Central memory CD8-positive, alpha-beta T cell (primary cell): ENCODE measurements at regions not wholly inside any gene's neighbourhood (a gene's known extent, or its start where the extent isn't known, plus 50 kb on each side); places are given as distances from the start of the nearest gene placed in this dataset.
"Not testable (repeated sequence)": the region's sequence is repeated elsewhere in the genome, so short reads cannot be mapped to it uniquely, and the experiment has no call there.

Experiments
- ATAC-seq: fragments of 150-1000 bp; cut with Tn5 transposase; replicated peaks from 2 replicates; pipeline ENCODE4 v1.10.0; 2022; ENCODE audit warnings: mild to moderate bottlenecking, moderate FRiP score, moderate number of reproducible peaks; ENCODE audit not compliant: poor library complexity, severe bottlenecking; ENCODE audit errors: extremely low read depth
- DNase-seq, 2 donors: peaks; one replicate each; pipeline ENCODE4 v3.0.0; 2021; ENCODE audit warnings: low spot score in 2 of 2
- H3K27ac Mint-ChIP-seq: one replicate; pipeline ENCODE4 v1.8.0; 2022; ENCODE audit warnings: low read depth, mild to moderate bottlenecking, moderate library complexity, mixed read lengths
- H3K27me3 Mint-ChIP-seq: one replicate; pipeline ENCODE4 v1.8.0; 2022; ENCODE audit warnings: mixed read lengths
- H3K36me3 Mint-ChIP-seq: one replicate; pipeline ENCODE4 v1.8.0; 2022; ENCODE audit warnings: mild to moderate bottlenecking, moderate library complexity, mixed read lengths; ENCODE audit not compliant: insufficient read depth
- H3K4me1 Mint-ChIP-seq: one replicate; pipeline ENCODE4 v1.8.0; 2022; ENCODE audit warnings: mixed read lengths
- H3K4me3 Mint-ChIP-seq: one replicate; pipeline ENCODE4 v1.8.0; 2022; ENCODE audit warnings: mild to moderate bottlenecking, moderate library complexity, mixed read lengths
- H3K9me3 Mint-ChIP-seq: one replicate; pipeline ENCODE4 v1.8.0; 2022; ENCODE audit warnings: mixed read lengths

GRCh38 chr7:49702099-49702498 lies 71.3 kb upstream of the VWC2 start:
- Mint-ChIP-seq H3K27me3 (no peaks in the 10 kb centered on the region), H3K9me3 (peaks cover 26% of the 10 kb centered on the region), H3K4me1 (no peaks in the 10 kb centered on the region), H3K27ac (no peak overlapping the region), H3K36me3 (no peaks in the 10 kb centered on the region), H3K4me3 (no peak overlapping the region)
- ATAC-seq (no peak), DNase-seq (no peak)

- no peaks in the 10 kb centered on the region for H3K27me3 Mint-ChIP-seq
- DNase-seq: no peak
- H3K4me3 Mint-ChIP-seq: no peak overlapping the region
- no peaks in the 10 kb centered on the region for H3K4me1 Mint-ChIP-seq
- no peak for ATAC-seq
- no peaks in the 10 kb centered on the region for H3K36me3 Mint-ChIP-seq
- H3K27ac Mint-ChIP-seq: no peak overlapping the region
- peaks cover 23% of the 10 kb centered on the region for H3K9me3 Mint-ChIP-seq
Measured at GRCh38 chr7:49703337-49703736, 70.1 kb upstream of the VWC2 start.

DNA sequence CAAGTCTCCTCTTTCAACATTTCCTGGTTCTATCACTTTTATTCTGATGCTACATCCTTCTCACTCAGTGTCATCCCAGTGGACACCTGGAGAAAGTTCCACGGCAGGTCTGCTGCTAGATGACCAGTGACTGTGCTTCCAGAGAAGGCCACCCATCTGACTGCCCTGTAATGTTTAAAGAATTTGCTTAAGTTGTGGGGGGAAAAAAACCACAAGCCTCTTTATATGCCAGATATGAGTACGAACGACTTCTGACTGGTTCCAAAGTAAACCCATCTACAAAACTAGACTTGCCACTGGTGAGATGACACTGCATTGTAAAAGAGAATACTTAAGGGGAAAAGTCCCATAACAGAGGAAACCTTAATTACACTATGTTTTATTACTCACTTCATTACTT lies 69.6 kb upstream of the VWC2 start:
- Mint-ChIP-seq H3K4me1 (no peaks in the 10 kb centered on the region), H3K4me3 (no peak overlapping the region), H3K27ac (no peak overlapping the region), H3K27me3 (no peaks in the 10 kb centered on the region), H3K9me3 (peaks cover 29% of the 10 kb centered on the region), H3K36me3 (no peaks in the 10 kb centered on the region)
- ATAC-seq (no peak), DNase-seq (no peak)

DNA sequence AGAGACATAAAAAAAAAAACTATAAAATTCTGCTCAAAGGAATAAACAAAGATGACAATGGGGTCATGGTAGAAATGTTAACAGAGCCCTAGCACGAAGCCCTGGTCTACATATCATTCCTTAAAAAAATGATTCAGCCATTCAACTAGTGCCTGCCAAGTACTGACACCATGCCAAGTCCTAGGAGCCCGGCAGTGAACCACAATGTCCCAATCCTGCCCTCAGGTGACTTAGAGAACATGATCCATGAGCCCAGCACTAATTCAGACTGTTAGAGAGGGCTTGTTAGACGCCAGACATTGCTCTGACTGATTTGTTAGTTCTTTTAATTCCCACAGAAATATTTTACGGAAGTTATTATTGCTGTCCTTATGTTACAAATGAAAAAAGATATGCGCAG lies 67.3 kb upstream of the VWC2 start:
- DNase-seq (no peak), ATAC-seq (no peak)
- Mint-ChIP-seq H3K36me3 (no peaks in the 10 kb centered on the region), H3K4me1 (no peaks in the 10 kb centered on the region), H3K27me3 (no peaks in the 10 kb centered on the region), H3K4me3 (no peak overlapping the region), H3K9me3 (peaks cover 27% of the 10 kb centered on the region), H3K27ac (no peak overlapping the region)

- DNase-seq (no peak), ATAC-seq (no peak)
- H3K27ac Mint-ChIP-seq: no peak overlapping the region
- H3K9me3 Mint-ChIP-seq: peaks cover 23% of the 10 kb centered on the region
- no peaks in the 10 kb centered on the region for H3K27me3 Mint-ChIP-seq
- H3K36me3 Mint-ChIP-seq: no peaks in the 10 kb centered on the region
- no peaks in the 10 kb centered on the region for H3K4me1 Mint-ChIP-seq
- H3K4me3 Mint-ChIP-seq: no peak overlapping the region
Measured at GRCh38 chr7:49707891-49708290, 65.5 kb upstream of the VWC2 start.

- Mint-ChIP-seq H3K9me3 (peaks cover 16% of the 10 kb centered on the region), H3K27ac (no peak overlapping the region), H3K27me3 (no peaks in the 10 kb centered on the region), H3K4me3 (no peak overlapping the region), H3K4me1 (no peaks in the 10 kb centered on the region), H3K36me3 (no peaks in the 10 kb centered on the region)
- DNase-seq: no peak
- no peak for ATAC-seq
Measured at GRCh38 chr7:49708590-49708989, 64.8 kb upstream of the VWC2 start.

DNA sequence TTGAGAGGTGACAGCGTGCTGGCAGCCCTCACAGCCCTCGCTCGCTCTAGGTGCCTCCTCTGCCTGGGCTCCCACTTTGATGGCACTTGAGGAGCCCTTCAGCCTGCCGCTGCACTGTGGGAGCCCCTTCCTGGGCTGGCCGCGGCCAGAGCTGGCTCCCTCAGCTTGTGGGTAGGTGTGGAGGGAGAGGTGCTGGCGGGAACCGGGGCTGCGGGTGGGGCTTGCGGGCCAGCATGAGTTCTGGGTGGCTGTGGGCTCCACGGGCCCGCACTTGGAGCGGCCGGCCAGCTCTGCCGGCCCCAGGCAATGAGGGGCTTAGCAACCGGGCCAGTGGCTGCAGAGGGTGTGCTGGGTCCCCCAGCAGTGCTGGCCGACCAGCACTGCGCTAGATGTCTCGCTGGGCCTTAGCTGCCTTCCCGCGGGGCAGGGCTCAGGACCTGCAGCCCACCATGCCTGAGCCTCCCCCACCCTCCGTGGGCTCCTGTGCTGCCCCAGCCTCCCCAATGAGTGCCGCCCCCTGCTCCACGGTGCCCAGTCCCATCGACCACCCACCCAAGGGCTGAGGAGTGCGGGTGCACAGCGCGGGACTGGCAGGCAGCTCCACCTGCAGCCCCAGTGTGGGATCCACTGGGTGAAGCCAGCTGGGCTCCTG lies 62.2 kb upstream of the VWC2 start:
- not testable (repeated sequence) for H3K9me3 Mint-ChIP-seq, DNase-seq, H3K36me3 Mint-ChIP-seq, ATAC-seq, H3K4me1 Mint-ChIP-seq, H3K4me3 Mint-ChIP-seq, H3K27ac Mint-ChIP-seq, H3K27me3 Mint-ChIP-seq

DNA sequence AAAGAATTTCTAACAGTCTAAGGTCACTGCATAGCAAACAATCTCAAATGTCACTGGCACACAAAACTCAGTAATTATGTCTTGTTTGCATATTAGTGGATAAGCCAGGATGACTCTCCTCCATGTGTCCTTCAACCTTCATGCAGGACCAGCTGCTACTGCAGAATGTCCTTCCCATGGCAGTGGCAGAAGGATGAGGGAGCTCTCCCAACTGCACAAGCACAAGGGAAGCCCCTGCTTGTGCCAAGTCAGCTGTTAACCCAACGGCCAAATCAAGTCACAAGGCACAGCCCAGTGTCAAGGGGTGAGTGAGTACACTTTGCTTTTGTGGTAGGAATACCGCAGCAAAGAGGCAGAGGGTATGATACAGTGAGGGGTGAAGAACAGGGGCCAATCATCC lies 59.3 kb upstream of the VWC2 start:
- Mint-ChIP-seq H3K36me3 (no peaks in the 10 kb centered on the region), H3K9me3 (peaks cover 6% of the 10 kb centered on the region), H3K27me3 (no peaks in the 10 kb centered on the region), H3K27ac (no peak overlapping the region), H3K4me1 (no peaks in the 10 kb centered on the region), H3K4me3 (no peak overlapping the region)
- no peak for DNase-seq
- no peak for ATAC-seq

DNA sequence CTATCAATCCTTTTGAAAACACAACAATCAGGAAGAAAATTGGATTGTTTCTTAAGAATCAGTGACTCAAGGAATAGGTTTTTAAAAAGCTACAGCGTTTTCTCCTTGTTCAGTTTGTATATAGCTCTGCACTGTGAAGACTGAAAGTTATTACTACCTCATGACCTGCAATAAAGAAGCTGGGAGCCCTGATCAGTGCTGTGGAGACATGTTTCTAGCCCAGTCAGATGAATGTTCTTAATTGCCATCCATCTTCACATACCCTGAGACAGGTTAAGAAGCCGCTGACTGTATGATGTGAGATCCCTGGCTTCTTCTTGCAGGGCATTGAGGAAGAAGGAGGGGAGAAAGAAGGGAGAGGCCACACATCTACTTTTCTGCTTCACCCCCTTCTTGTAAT lies 58.0 kb upstream of the VWC2 start:
- Mint-ChIP-seq H3K36me3 (no peaks in the 10 kb centered on the region), H3K9me3 (peaks cover 9% of the 10 kb centered on the region), H3K27ac (no peak overlapping the region), H3K4me3 (no peak overlapping the region), H3K4me1 (no peaks in the 10 kb centered on the region), H3K27me3 (no peaks in the 10 kb centered on the region)
- ATAC-seq (no peak), DNase-seq (no peak)

DNA sequence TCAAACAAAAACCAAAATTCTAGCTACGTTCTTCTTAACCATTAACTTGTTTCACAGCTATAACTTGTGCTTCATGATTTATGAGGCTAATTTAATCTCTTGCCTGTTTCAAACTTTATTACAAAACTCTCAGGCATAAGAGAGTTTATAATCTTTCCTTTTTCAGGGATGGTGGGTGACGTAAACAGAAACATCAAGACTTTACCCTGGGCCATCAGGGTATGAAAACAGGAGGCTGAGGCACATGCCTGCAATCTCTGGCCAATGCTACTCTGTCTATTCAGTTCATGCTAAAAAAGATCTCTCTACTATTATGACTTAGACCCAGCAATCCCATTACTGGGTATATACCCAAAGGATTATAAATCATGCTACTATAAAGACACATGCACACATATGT lies 55.9 kb upstream of the VWC2 start:
- no peak overlapping the region for H3K27ac Mint-ChIP-seq
- no peak for ATAC-seq
- H3K27me3 Mint-ChIP-seq: no peaks in the 10 kb centered on the region
- H3K36me3 Mint-ChIP-seq: no peaks in the 10 kb centered on the region
- H3K4me1 Mint-ChIP-seq: no peaks in the 10 kb centered on the region
- DNase-seq: no peak
- H3K4me3 Mint-ChIP-seq: no peak overlapping the region
- peaks cover 9% of the 10 kb centered on the region for H3K9me3 Mint-ChIP-seq

GRCh38 chr7:49718760-49719159 lies 54.7 kb upstream of the VWC2 start:
- ATAC-seq (no peak), DNase-seq (no peak)
- H3K9me3 Mint-ChIP-seq: peaks cover 12% of the 10 kb centered on the region
- no peak overlapping the region for H3K4me3 Mint-ChIP-seq
- no peaks in the 10 kb centered on the region for H3K27me3 Mint-ChIP-seq
- no peaks in the 10 kb centered on the region for H3K4me1 Mint-ChIP-seq
- no peaks in the 10 kb centered on the region for H3K36me3 Mint-ChIP-seq
- H3K27ac Mint-ChIP-seq: no peak overlapping the region

- H3K36me3 Mint-ChIP-seq: no peaks in the 10 kb centered on the region
- H3K4me3 Mint-ChIP-seq: no peak overlapping the region
- no peaks in the 10 kb centered on the region for H3K27me3 Mint-ChIP-seq
Measured at GRCh38 chr7:49721441-49721840, 52.0 kb upstream of the VWC2 start.

More at GRCh38 chr7:49721441-49721840, 52.0 kb upstream of the VWC2 start:
- DNase-seq (no peak), ATAC-seq (no peak)
- H3K9me3 Mint-ChIP-seq: peaks cover 15% of the 10 kb centered on the region
- H3K4me1 Mint-ChIP-seq: no peaks in the 10 kb centered on the region
- no peak overlapping the region for H3K27ac Mint-ChIP-seq
